Mammary epithelial cell (primary cell): ENCODE measurements at regions not wholly inside any gene's neighbourhood (a gene's known extent, or its start where the extent isn't known, plus 50 kb on each side); places are given as distances from the start of the nearest gene placed in this dataset.

Experiments
- EZH2 ChIP-seq: IDR thresholded peaks from 2 replicates; pipeline ENCODE4 v1.6.1; 2012; ENCODE audit warnings: low read length, inconsistent platforms, borderline replicate concordance
- TF ChIP-seq, protein P1 (sequence below), 2 donors: IDR thresholded peaks in 1 of 2; conservative IDR thresholded peaks in 1 of 2; 2 replicates each; pipeline ENCODE4 v1.5.1; 2011 to 2012; ENCODE audit warnings: inconsistent platforms in 2 of 2, low read length in 2 of 2, mild to moderate bottlenecking in 2 of 2, control low read depth in 1 of 2, low read depth in 1 of 2; ENCODE audit not compliant: insufficient read depth in 1 of 2; ENCODE audit errors: extremely low read depth in 1 of 2

DNA sequence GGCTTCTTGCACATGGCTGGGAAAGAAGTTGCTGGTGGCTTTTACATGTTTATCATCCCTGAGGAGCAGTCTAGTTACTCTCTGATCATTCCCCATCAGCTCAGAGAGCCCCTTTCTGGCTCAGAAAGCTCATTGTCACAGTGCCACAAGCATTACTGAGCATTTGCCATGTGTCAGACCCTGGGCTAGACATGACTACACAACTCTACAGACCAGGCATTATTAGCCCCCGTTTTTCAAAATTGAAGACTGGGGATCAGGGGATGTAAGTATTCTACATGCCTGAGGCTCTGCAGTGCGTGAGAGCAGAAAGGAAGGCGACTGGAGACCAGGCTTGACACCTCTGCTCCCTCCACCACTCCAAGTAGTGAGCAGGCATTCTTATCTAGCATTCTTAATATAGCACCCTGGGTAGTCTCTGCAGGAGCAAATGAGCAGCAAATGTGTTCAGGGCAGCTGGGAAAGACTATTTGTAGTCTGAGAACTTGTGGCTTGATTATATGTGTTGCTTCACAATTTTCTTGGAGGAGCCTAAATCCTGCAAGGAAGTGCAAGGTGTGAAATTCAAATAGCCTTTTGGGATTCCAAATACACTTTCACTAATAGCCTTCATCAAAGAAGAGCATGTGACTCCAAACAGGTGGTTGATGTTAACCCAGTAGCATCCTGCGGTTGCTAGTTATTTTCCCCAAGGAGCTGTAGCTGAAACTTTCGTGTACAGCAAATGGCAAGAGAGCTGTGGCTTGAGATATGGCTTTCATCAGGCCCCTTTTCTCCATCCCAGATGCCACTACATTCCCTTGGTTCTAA is 143.2 kb downstream of the DDX1 start:
- TF ChIP-seq, protein P1, sequence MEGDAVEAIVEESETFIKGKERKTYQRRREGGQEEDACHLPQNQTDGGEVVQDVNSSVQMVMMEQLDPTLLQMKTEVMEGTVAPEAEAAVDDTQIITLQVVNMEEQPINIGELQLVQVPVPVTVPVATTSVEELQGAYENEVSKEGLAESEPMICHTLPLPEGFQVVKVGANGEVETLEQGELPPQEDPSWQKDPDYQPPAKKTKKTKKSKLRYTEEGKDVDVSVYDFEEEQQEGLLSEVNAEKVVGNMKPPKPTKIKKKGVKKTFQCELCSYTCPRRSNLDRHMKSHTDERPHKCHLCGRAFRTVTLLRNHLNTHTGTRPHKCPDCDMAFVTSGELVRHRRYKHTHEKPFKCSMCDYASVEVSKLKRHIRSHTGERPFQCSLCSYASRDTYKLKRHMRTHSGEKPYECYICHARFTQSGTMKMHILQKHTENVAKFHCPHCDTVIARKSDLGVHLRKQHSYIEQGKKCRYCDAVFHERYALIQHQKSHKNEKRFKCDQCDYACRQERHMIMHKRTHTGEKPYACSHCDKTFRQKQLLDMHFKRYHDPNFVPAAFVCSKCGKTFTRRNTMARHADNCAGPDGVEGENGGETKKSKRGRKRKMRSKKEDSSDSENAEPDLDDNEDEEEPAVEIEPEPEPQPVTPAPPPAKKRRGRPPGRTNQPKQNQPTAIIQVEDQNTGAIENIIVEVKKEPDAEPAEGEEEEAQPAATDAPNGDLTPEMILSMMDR (conservative IDR thresholded peaks at IDR 0.05 in 1 of 2, IDR thresholded peaks at IDR 0.05 in 1 of 2; ENCODE audit: extremely low read depth in 1 of 2, insufficient read depth in 1 of 2, low read depth in 1 of 2, low read length in 2 of 2) = no peak
- no peak for TF ChIP-seq EZH2
